CD4-positive, alpha-beta memory T cell (primary cell): ENCODE measurements at regions not wholly inside any gene's neighbourhood (a gene's known extent, or its start where the extent isn't known, plus 50 kb on each side); places are given as distances from the start of the nearest gene placed in this dataset.

Source experiments
- CTCF ChIA-PET: fragments of 350-600 bp; sonication (Branson Sonifier 250); formaldehyde crosslinking; loops from one replicate; lab custom pipeline; 2021; ENCODE audit warnings: inconsistent platforms; ENCODE audit not compliant: partially characterized antibody; lab: Charles Lee
- POLR2A ChIA-PET: fragments of 350-600 bp; sonication (Branson Sonifier 250); formaldehyde crosslinking; loops from one replicate; lab custom pipeline; 2021; ENCODE audit not compliant: partially characterized antibody; lab: Charles Lee
- DNase-seq, 5 donors: peaks; one replicate each; pipeline versions ENCODE4 v3.0.0 to v3.0.0-alpha.2; 2020 to 2022; ENCODE audit warnings: mixed read lengths in 1 of 5
- H3K27ac ChIP-seq: one replicate; pipeline ENCODE4 v1.7.0; 2013; ENCODE audit warnings: low read depth, low read length
- H3K27me3 ChIP-seq: 2 replicates; pipeline ENCODE4 v1.7.0; 2013; ENCODE audit warnings: mild to moderate bottlenecking, low read length, moderate library complexity; ENCODE audit not compliant: insufficient read depth
- H3K36me3 ChIP-seq: 2 replicates; pipeline ENCODE4 v1.7.0; 2013; ENCODE audit warnings: mild to moderate bottlenecking, low read length, moderate library complexity; ENCODE audit not compliant: insufficient read depth
- H3K4me1 ChIP-seq: 2 replicates; pipeline ENCODE4 v1.7.0; 2013; ENCODE audit warnings: mild to moderate bottlenecking, low read length, moderate library complexity; ENCODE audit not compliant: insufficient read depth
- H3K4me3 ChIP-seq, 2 donors: one replicate each; pipeline ENCODE4 v1.7.0; 2013; ENCODE audit warnings: low read length in 2 of 2, mild to moderate bottlenecking in 1 of 2
- H3K9me3 ChIP-seq, 2 donors: one replicate each; pipeline ENCODE4 v1.7.0; 2013; ENCODE audit warnings: low read length in 2 of 2, control low read depth in 1 of 2; ENCODE audit not compliant: control insufficient read depth in 1 of 2
- H3K27ac Mint-ChIP-seq, 7 donors: one replicate each; pipeline ENCODE4 v1.8.0; 2020 to 2021; ENCODE audit warnings: mixed read lengths in 7 of 7, mild to moderate bottlenecking in 6 of 7, inconsistent platforms in 3 of 7, moderate library complexity in 3 of 7
- H3K27me3 Mint-ChIP-seq, 2 donors: one replicate each; pipeline ENCODE4 v1.8.0; 2020 to 2021; ENCODE audit warnings: mixed read lengths in 2 of 2
- H3K36me3 Mint-ChIP-seq, 2 donors: one replicate each; pipeline ENCODE4 v1.8.0; 2020 to 2021; ENCODE audit warnings: mixed read lengths in 2 of 2, inconsistent platforms in 1 of 2, mild to moderate bottlenecking in 1 of 2
- H3K4me1 Mint-ChIP-seq, 4 donors: one replicate each; pipeline ENCODE4 v1.8.0; 2020 to 2021; ENCODE audit warnings: mixed read lengths in 4 of 4, mild to moderate bottlenecking in 1 of 4
- H3K4me3 Mint-ChIP-seq, 8 donors: one replicate each; pipeline ENCODE4 v1.8.0; 2020 to 2021; ENCODE audit warnings: mixed read lengths in 8 of 8, mild to moderate bottlenecking in 7 of 8, moderate library complexity in 6 of 8, inconsistent platforms in 3 of 8
- H3K9me3 Mint-ChIP-seq, 8 donors: one replicate each; pipeline ENCODE4 v1.8.0; 2020 to 2021; ENCODE audit warnings: mixed read lengths in 8 of 8, mild to moderate bottlenecking in 5 of 8, inconsistent platforms in 3 of 8, moderate library complexity in 1 of 8
- intact Hi-C: fragments of 100-400 bp; cut with micrococcal nuclease; formaldehyde crosslinking; loops from one replicate; pipeline ENCODE4 v1.15.1; 2023

GRCh38 chr1:2936559-2937515 is 84.4 kb upstream of the ACTRT2 start:
- no peak overlapping the region for H3K27ac ChIP-seq
- H3K9me3 Mint-ChIP-seq = peaks cover 0 to 12% (median 7%) of the 10 kb centered on the region in 8 donors
- no peak for DNase-seq
- H3K36me3 Mint-ChIP-seq = peaks cover 0 to 4% of the 10 kb centered on the region in 2 donors
- H3K27ac Mint-ChIP-seq = no peak overlapping the region
- CTCF ChIA-PET = no interaction called here
- no peak overlapping the region for H3K4me3 ChIP-seq
- H3K27me3 Mint-ChIP-seq = peaks cover 2 to 10% of the 10 kb centered on the region in 2 donors
- H3K27me3 ChIP-seq = no peaks in the 10 kb centered on the region
- intact Hi-C loops = no loop called here
- no peaks in the 10 kb centered on the region for H3K36me3 ChIP-seq
- no peaks in the 10 kb centered on the region for H3K4me1 Mint-ChIP-seq
- no peaks in the 10 kb centered on the region for H3K4me1 ChIP-seq
- no peaks in the 10 kb centered on the region for H3K9me3 ChIP-seq
- POLR2A ChIA-PET = no interaction called here
- H3K4me3 Mint-ChIP-seq = no peak overlapping the region

- peaks cover 0 to 4% of the 10 kb centered on the region in 2 donors for H3K36me3 Mint-ChIP-seq
- POLR2A ChIA-PET = no interaction called here
- H3K27me3 Mint-ChIP-seq = peaks cover 2 to 7% of the 10 kb centered on the region in 2 donors
- DNase-seq = no peak
- H3K4me1 Mint-ChIP-seq = no peaks in the 10 kb centered on the region
- no peaks in the 10 kb centered on the region for H3K4me1 ChIP-seq
- H3K27me3 ChIP-seq = no peaks in the 10 kb centered on the region
- no peak overlapping the region for H3K27ac Mint-ChIP-seq
- H3K27ac ChIP-seq = no peak overlapping the region
- no peak overlapping the region for H3K4me3 ChIP-seq
- CTCF ChIA-PET = no interaction called here
- no peak overlapping the region for H3K4me3 Mint-ChIP-seq
- intact Hi-C loops = no loop called here
- no peaks in the 10 kb centered on the region for H3K9me3 ChIP-seq
- H3K36me3 ChIP-seq = no peaks in the 10 kb centered on the region
- peaks cover 0 to 12% (median 8%) of the 10 kb centered on the region in 8 donors for H3K9me3 Mint-ChIP-seq
Observed at GRCh38 chr1:2937805-2938204, 83.5 kb upstream of the ACTRT2 start.

- H3K4me3 ChIP-seq = no peak overlapping the region
- Mint-ChIP-seq H3K9me3 (peaks cover 0 to 12% (median 8%) of the 10 kb centered on the region in 8 donors), H3K4me1 (no peaks in the 10 kb centered on the region), H3K4me3 (no peak overlapping the region), H3K36me3 (peaks cover 0 to 4% of the 10 kb centered on the region in 2 donors), H3K27me3 (peaks cover 2 to 7% of the 10 kb centered on the region in 2 donors), H3K27ac (no peak overlapping the region)
- H3K9me3 ChIP-seq = no peaks in the 10 kb centered on the region
- DNase-seq = no peak
- H3K4me1 ChIP-seq = no peaks in the 10 kb centered on the region
- no peak overlapping the region for H3K27ac ChIP-seq
- H3K27me3 ChIP-seq = no peaks in the 10 kb centered on the region
- intact Hi-C loops = no loop called here
- POLR2A ChIA-PET = no interaction called here
- CTCF ChIA-PET = no interaction called here
- H3K36me3 ChIP-seq = no peaks in the 10 kb centered on the region
Observed at GRCh38 chr1:2939041-2939552, 82.2 kb upstream of the ACTRT2 start.

DNA sequence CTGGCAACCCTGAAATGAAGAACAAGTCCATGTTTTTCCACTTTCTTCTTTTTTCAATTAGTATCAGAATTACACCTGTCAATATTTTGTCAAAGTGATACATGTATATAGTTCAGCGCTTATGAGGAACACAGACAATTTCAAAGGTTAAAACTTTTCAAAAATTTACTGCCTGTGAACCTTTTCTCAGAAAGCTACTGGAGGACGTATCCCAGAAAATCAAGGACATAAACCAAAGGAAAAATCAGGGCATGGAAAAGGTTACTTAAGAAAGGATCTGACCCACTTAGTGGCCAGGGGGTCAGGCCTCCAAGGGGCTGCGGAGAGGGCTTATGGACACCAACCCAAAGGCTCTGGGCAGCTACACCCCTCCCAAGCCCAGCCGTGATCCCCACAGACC is 81.1 kb upstream of the ACTRT2 start:
- POLR2A ChIA-PET = interaction anchor here (0.5 kb wide), 1 partner anchor 44 kb away, joined by 3 read pairs; no protein-coding TSS in a partner anchor
- H3K27ac Mint-ChIP-seq = no peak overlapping the region

GRCh38 chr1:2941040-2941439 is 80.2 kb upstream of the ACTRT2 start:
- CTCF ChIA-PET = no interaction called here
- POLR2A ChIA-PET = no interaction called here

More for the DNA sequence above, 81.1 kb upstream of the ACTRT2 start:
- H3K27ac ChIP-seq = no peak overlapping the region
- H3K4me1 ChIP-seq = no peaks in the 10 kb centered on the region
- no peak for DNase-seq
- peaks cover 0 to 4% of the 10 kb centered on the region in 2 donors for H3K36me3 Mint-ChIP-seq
- H3K4me1 Mint-ChIP-seq = no peaks in the 10 kb centered on the region
- peaks cover 0 to 12% (median 8%) of the 10 kb centered on the region in 8 donors for H3K9me3 Mint-ChIP-seq
- intact Hi-C loops = no loop called here
- H3K27me3 Mint-ChIP-seq = peaks cover 2 to 7% of the 10 kb centered on the region in 2 donors
- H3K4me3 Mint-ChIP-seq = no peak overlapping the region
- no peaks in the 10 kb centered on the region for H3K9me3 ChIP-seq
- no peak overlapping the region for H3K4me3 ChIP-seq
- CTCF ChIA-PET = no interaction called here
- no peaks in the 10 kb centered on the region for H3K36me3 ChIP-seq
- no peaks in the 10 kb centered on the region for H3K27me3 ChIP-seq

GRCh38 chr1:2941907-2942306 is 79.4 kb upstream of the ACTRT2 start:
- ChIA-PET POLR2A (no interaction called here), CTCF (no interaction called here)
- Mint-ChIP-seq H3K27me3 (peaks cover 6 to 7% of the 10 kb centered on the region in 2 donors), H3K4me1 (no peaks in the 10 kb centered on the region), H3K36me3 (peaks cover 0 to 4% of the 10 kb centered on the region in 2 donors), H3K4me3 (no peak overlapping the region), H3K27ac (no peak overlapping the region), H3K9me3 (peaks cover 0 to 12% (median 8%) of the 10 kb centered on the region in 8 donors)
- no peaks in the 10 kb centered on the region for H3K9me3 ChIP-seq
- no peak for DNase-seq
- no peaks in the 10 kb centered on the region for H3K36me3 ChIP-seq
- H3K4me3 ChIP-seq = no peak overlapping the region
- H3K27ac ChIP-seq = no peak overlapping the region
- no peaks in the 10 kb centered on the region for H3K27me3 ChIP-seq
- intact Hi-C loops = no loop called here
- no peaks in the 10 kb centered on the region for H3K4me1 ChIP-seq

More at GRCh38 chr1:2941040-2941439, 80.2 kb upstream of the ACTRT2 start:
- Mint-ChIP-seq H3K27me3 (peaks cover 2 to 7% of the 10 kb centered on the region in 2 donors), H3K9me3 (peaks cover 0 to 12% (median 8%) of the 10 kb centered on the region in 8 donors), H3K36me3 (peaks cover 0 to 4% of the 10 kb centered on the region in 2 donors), H3K4me3 (no peak overlapping the region), H3K4me1 (no peaks in the 10 kb centered on the region), H3K27ac (no peak overlapping the region)
- Histone ChIP-seq H3K4me1 (no peaks in the 10 kb centered on the region), H3K36me3 (no peaks in the 10 kb centered on the region), H3K4me3 (no peak overlapping the region), H3K27ac (no peak overlapping the region), H3K9me3 (no peaks in the 10 kb centered on the region), H3K27me3 (no peaks in the 10 kb centered on the region)
- no peak for DNase-seq
- intact Hi-C loops = no loop called here

DNA sequence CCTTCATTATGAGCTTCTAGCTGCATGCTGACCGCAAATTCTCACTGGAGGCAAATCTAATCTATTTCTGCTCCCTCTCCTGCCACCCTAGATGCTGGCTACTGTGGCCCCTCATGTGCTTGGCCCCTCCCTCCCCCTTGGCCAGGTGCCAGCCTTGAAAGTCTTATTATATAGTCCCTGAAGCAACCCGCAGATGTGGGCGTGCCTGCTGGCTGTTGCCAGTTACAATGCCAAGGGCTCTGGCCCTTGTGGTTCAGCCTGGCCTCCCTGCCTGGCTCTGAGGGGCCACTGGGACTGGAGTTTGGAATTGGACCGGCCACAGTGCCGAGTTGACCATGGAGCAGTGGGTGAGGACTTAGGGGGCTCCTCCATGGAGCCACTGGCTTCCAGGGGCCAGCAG is 78.9 kb upstream of the ACTRT2 start:
- no peak overlapping the region for H3K4me3 Mint-ChIP-seq
- H3K4me1 ChIP-seq = no peaks in the 10 kb centered on the region
- H3K36me3 Mint-ChIP-seq = peaks cover 0 to 4% of the 10 kb centered on the region in 2 donors
- H3K4me1 Mint-ChIP-seq = no peaks in the 10 kb centered on the region
- H3K9me3 ChIP-seq = no peaks in the 10 kb centered on the region
- CTCF ChIA-PET = no interaction called here
- H3K36me3 ChIP-seq = no peaks in the 10 kb centered on the region
- peaks cover 0 to 12% (median 8%) of the 10 kb centered on the region in 8 donors for H3K9me3 Mint-ChIP-seq
- no peak overlapping the region for H3K27ac ChIP-seq
- peaks cover 6 to 9% of the 10 kb centered on the region in 2 donors for H3K27me3 Mint-ChIP-seq
- no peak for DNase-seq
- POLR2A ChIA-PET = no interaction called here
- H3K27me3 ChIP-seq = no peaks in the 10 kb centered on the region
- no peak overlapping the region for H3K4me3 ChIP-seq
- intact Hi-C loops = no loop called here
- H3K27ac Mint-ChIP-seq = no peak overlapping the region
